MCF 10A (cell line): ENCODE measurements at regions not wholly inside any gene's neighbourhood (a gene's known extent, or its start where the extent isn't known, plus 50 kb on each side); places are given as distances from the start of the nearest gene placed in this dataset.

Source experiments
- BruUV-seq: library from RNA; stranded (reverse); fragments of 400-500 nt; replicated peaks from 2 replicates; lab custom pipeline; 2021; lab: Mats Ljungman, UMichigan
- CTCF ChIA-PET: fragments of 300-600 bp; sonication (Branson Sonifier 250); formaldehyde crosslinking; extraction: SDS; loops from one replicate; lab custom pipeline; 2021; ENCODE audit warnings: antibody characterized with exemption, inconsistent platforms; lab: Yijun Ruan, JAX
- POLR2A ChIA-PET: fragments of 300-600, 350-650 bp; sonication (Branson Sonifier 250); formaldehyde crosslinking; extraction: SDS; loops from one replicate; lab custom pipeline; 2020; ENCODE audit warnings: antibody characterized with exemption, inconsistent platforms; lab: Yijun Ruan, JAX
- DNase-seq: peaks from one replicate; pipeline ENCODE4 v3.0.0-alpha.2; 2018; ENCODE audit not compliant: unreplicated experiment
- H3K27ac Mint-ChIP-seq: one replicate; pipeline ENCODE4 v1.8.0; 2022; ENCODE audit warnings: mild to moderate bottlenecking, low read depth, mixed read lengths; ENCODE audit not compliant: unreplicated experiment
- H3K27me3 Mint-ChIP-seq: one replicate; pipeline ENCODE4 v1.8.0; 2022; ENCODE audit warnings: mixed read lengths; ENCODE audit not compliant: insufficient read depth, unreplicated experiment
- H3K36me3 Mint-ChIP-seq: one replicate; pipeline ENCODE4 v1.8.0; 2022; ENCODE audit warnings: mild to moderate bottlenecking, moderate library complexity, mixed read lengths; ENCODE audit not compliant: insufficient read depth, unreplicated experiment
- H3K4me1 Mint-ChIP-seq: one replicate; pipeline ENCODE4 v1.8.0; 2022; ENCODE audit warnings: mixed read lengths; ENCODE audit not compliant: insufficient read depth, unreplicated experiment
- H3K4me3 Mint-ChIP-seq: one replicate; pipeline ENCODE4 v1.8.0; 2022; ENCODE audit warnings: mild to moderate bottlenecking, moderate library complexity, mixed read lengths; ENCODE audit not compliant: unreplicated experiment
- H3K9me3 Mint-ChIP-seq: one replicate; pipeline ENCODE4 v1.8.0; 2022; ENCODE audit warnings: mixed read lengths; ENCODE audit not compliant: unreplicated experiment
- intact Hi-C: fragments of 100-400 bp; cut with micrococcal nuclease; formaldehyde crosslinking; loops from 2 replicates; pipeline ENCODE4 v1.14.1; 2022
- TF ChIP-seq, protein P1 (sequence below): fragments of 200-600 bp; IDR thresholded peaks from one replicate; pipeline ENCODE4 v1.8.0; 2022; ENCODE audit warnings: antibody characterized with exemption, mild to moderate bottlenecking; ENCODE audit not compliant: unreplicated experiment

DNA sequence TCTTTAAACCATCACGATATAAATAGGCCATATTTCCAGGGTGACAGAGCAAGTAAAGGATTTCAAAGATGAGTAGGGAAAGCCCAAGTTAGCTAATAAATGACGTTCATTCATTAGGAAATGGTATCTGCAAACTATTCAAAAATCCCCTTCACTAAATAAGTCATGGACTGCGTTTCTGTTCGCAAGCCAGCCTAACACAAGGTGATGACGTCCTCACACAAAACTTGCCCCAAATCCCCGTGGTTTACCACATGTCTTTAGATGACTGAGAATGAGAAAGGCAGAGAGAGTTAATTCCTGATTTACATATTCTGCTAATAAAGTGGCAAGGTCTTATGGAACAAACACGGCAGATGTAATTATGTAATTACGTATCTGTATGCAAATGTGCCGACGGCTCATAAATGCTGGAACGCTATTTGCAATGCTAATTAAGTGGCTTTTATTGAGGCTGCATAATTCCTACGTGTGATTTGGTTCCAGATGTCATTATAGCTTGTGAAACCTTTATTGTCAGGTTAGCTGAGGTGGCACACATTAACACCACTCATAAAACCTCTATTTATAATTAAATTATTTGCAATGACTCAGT lies 437.7 kb upstream of the FRG1 start:
- Mint-ChIP-seq H3K9me3 (peaks cover 10% of the 10 kb centered on the region), H3K36me3 (no peaks in the 10 kb centered on the region), H3K27me3 (no peaks in the 10 kb centered on the region), H3K4me3 (no peak overlapping the region), H3K4me1 (no peaks in the 10 kb centered on the region), H3K27ac (no peak overlapping the region)
- intact Hi-C loops: no loop called here
- DNase-seq: no peak
- CTCF ChIA-PET: no interaction called here
- TF ChIP-seq, protein P1, sequence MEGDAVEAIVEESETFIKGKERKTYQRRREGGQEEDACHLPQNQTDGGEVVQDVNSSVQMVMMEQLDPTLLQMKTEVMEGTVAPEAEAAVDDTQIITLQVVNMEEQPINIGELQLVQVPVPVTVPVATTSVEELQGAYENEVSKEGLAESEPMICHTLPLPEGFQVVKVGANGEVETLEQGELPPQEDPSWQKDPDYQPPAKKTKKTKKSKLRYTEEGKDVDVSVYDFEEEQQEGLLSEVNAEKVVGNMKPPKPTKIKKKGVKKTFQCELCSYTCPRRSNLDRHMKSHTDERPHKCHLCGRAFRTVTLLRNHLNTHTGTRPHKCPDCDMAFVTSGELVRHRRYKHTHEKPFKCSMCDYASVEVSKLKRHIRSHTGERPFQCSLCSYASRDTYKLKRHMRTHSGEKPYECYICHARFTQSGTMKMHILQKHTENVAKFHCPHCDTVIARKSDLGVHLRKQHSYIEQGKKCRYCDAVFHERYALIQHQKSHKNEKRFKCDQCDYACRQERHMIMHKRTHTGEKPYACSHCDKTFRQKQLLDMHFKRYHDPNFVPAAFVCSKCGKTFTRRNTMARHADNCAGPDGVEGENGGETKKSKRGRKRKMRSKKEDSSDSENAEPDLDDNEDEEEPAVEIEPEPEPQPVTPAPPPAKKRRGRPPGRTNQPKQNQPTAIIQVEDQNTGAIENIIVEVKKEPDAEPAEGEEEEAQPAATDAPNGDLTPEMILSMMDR: no peak
- BruUV-seq: no TSS peak
- POLR2A ChIA-PET: no interaction called here

DNA sequence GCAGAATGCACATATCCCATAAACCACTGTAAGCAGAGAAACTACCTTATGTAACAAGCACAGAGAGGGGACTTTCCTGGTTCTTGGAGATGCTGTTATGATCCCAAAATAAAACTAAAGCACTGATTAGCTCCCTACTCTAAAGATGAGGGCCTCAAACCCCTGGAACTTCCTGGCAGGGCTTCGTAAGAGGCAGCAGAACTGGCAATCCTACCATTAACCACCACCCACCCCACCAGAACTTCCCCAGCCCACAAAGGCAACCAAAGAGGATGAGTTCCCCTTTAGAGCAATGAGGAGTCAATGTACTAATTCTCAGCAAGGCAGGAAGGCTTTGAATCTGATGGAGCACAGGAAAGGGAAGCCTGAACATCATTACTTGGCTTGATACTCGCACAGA lies 436.5 kb upstream of the FRG1 start:
- H3K9me3 Mint-ChIP-seq: peaks cover 10% of the 10 kb centered on the region
- no peaks in the 10 kb centered on the region for H3K4me1 Mint-ChIP-seq
- no peak overlapping the region for H3K4me3 Mint-ChIP-seq
- no peaks in the 10 kb centered on the region for H3K36me3 Mint-ChIP-seq
- BruUV-seq: no TSS peak
- H3K27me3 Mint-ChIP-seq: no peaks in the 10 kb centered on the region
- ChIA-PET CTCF (no interaction called here), POLR2A (no interaction called here)
- no peak for DNase-seq
- TF ChIP-seq, protein P1: no peak
- no peak overlapping the region for H3K27ac Mint-ChIP-seq
- intact Hi-C loops: no loop called here

DNA sequence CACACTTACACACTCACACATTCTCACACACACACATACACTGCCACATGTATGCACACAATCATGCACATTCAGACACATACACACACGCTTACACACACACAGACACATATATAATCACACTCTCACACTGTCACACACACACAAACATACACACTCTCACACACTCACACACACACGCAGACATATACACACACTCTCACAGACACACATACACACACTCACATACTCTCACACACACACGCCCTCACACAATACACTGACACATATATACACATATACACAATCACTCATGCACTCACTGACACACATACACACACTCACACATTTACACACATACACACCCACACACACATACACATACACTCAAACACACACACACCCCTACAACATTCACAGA lies 435.3 kb upstream of the FRG1 start:
- ChIA-PET CTCF (no interaction called here), POLR2A (interaction anchor here (0.6 kb wide), 1 partner anchor 151 kb away, joined by 4 read pairs; no protein-coding TSS in a partner anchor)
- intact Hi-C loops: no loop called here
- BruUV-seq: no TSS peak
- Mint-ChIP-seq H3K27me3 (no peaks in the 10 kb centered on the region), H3K27ac (no peak overlapping the region), H3K4me1 (no peaks in the 10 kb centered on the region), H3K36me3 (peaks cover 6% of the 10 kb centered on the region), H3K4me3 (no peak overlapping the region), H3K9me3 (peaks cover 10% of the 10 kb centered on the region)
- TF ChIP-seq, protein P1: no peak
- DNase-seq: no peak

DNA sequence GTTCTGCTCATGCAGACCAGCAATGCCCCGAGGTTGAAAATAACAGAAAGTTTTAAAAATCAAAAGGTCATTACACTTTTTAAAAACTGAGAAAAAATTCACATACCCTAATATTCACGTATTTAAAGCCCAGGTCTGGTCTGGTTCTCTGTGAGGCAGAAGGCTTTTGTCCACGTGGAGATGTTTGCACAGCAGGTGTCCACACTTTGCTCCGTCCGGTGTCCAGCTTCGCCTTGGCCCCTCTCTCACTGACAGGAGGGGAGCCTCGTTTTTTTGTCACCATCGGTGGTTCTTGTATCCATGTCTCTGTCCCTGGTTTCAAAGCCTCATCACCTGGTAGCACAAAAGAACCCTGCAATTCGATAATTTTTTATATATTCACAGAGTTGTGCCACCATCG lies 434.6 kb upstream of the FRG1 start:
- no peak overlapping the region for H3K27ac Mint-ChIP-seq
- no peak overlapping the region for H3K4me3 Mint-ChIP-seq
- H3K9me3 Mint-ChIP-seq: peaks cover 10% of the 10 kb centered on the region
- ChIA-PET POLR2A (interaction anchor here (0.6 kb wide), 1 partner anchor 152 kb away, joined by 4 read pairs; no protein-coding TSS in a partner anchor), CTCF (no interaction called here)
- no peaks in the 10 kb centered on the region for H3K4me1 Mint-ChIP-seq
- no peak for DNase-seq
- intact Hi-C loops: no loop called here
- H3K27me3 Mint-ChIP-seq: no peaks in the 10 kb centered on the region
- H3K36me3 Mint-ChIP-seq: peaks cover 6% of the 10 kb centered on the region
- TF ChIP-seq, protein P1: no peak
- BruUV-seq: no TSS peak
